ENCODE measurements at regions not wholly inside any gene's neighbourhood (a gene's known extent, or its start where the extent isn't known, plus 50 kb on each side); places are given as distances from the start of the nearest gene placed in this dataset.
A peak's percentile ranks its signal among the peaks of the same experiment; 100 is the strongest.
"Not testable (repeated sequence)": the region's sequence is repeated elsewhere in the genome, so short reads cannot be mapped to it uniquely, and the experiment has no call there.

- no peak overlapping the region for H3K27ac ChIP-seq (ENCODE audit: low read length)
- H3K27me3 ChIP-seq (ENCODE audit: control insufficient read depth, insufficient read depth, low read length) = no peaks in the 10 kb centered on the region
- 71% methylated on average over 1 of the region's 5 CpGs for WGBS (ENCODE audit: insufficient coverage, low lambda C conversion rate)
- H3K4me1 ChIP-seq (ENCODE audit: control insufficient read depth, insufficient read depth, low read length) = peaks cover 4% of the 10 kb centered on the region
- peak in 1 of 2 donors; percentile 17 for DNase-seq
- H3K36me3 ChIP-seq (ENCODE audit: control insufficient read depth, insufficient read depth, low read length) = no peaks in the 10 kb centered on the region
- peaks cover 6% of the 10 kb centered on the region for H3K9me3 ChIP-seq (ENCODE audit: control insufficient read depth, low read depth, low read length)
- no peak overlapping the region for H3K4me3 ChIP-seq (ENCODE audit: low read length)
Observed at GRCh38 chr11:56842814-56843794, 94.6 kb upstream of the OR9G4 start.

- Histone ChIP-seq H3K4me1 (ENCODE audit: control insufficient read depth, insufficient read depth, low read length) (peaks cover 4% of the 10 kb centered on the region), H3K36me3 (ENCODE audit: control insufficient read depth, insufficient read depth, low read length) (no peaks in the 10 kb centered on the region), H3K27me3 (ENCODE audit: control insufficient read depth, insufficient read depth, low read length) (no peaks in the 10 kb centered on the region), H3K4me3 (ENCODE audit: low read length) (no peak overlapping the region), H3K27ac (ENCODE audit: low read length) (no peak overlapping the region), H3K9me3 (ENCODE audit: control insufficient read depth, low read depth, low read length) (peaks cover 6% of the 10 kb centered on the region)
- peak; percentile 44 to 62 for DNase-seq
- 0% methylated on average over 3 of the region's 8 CpGs for WGBS (ENCODE audit: insufficient coverage, low lambda C conversion rate)
Observed at GRCh38 chr11:56841210-56841810, 92.8 kb upstream of the OR9G4 start.

GRCh38 chr11:56827357-56827756 lies 78.9 kb upstream of the OR9G4 start:
- H3K36me3 ChIP-seq (ENCODE audit: control insufficient read depth, insufficient read depth, low read length) = not testable (repeated sequence)
- no CpG with 5 or more reads among the region's 5 CpGs for WGBS (ENCODE audit: insufficient coverage, low lambda C conversion rate)

GRCh38 chr11:56819916-56820315 lies 71.4 kb upstream of the OR9G4 start:
- Histone ChIP-seq H3K9me3 (ENCODE audit: control insufficient read depth, low read depth, low read length) (no peaks in the 10 kb centered on the region), H3K36me3 (ENCODE audit: control insufficient read depth, insufficient read depth, low read length) (no peaks in the 10 kb centered on the region), H3K4me3 (ENCODE audit: low read length) (no peak overlapping the region), H3K4me1 (ENCODE audit: control insufficient read depth, insufficient read depth, low read length) (no peaks in the 10 kb centered on the region), H3K27me3 (ENCODE audit: control insufficient read depth, insufficient read depth, low read length) (peaks cover 8% of the 10 kb centered on the region), H3K27ac (ENCODE audit: low read length) (no peak overlapping the region)
- DNase-seq = no peak
- no CpG with 5 or more reads among the region's 2 CpGs for WGBS (ENCODE audit: insufficient coverage, low lambda C conversion rate)

More at GRCh38 chr11:56827357-56827756, 78.9 kb upstream of the OR9G4 start:
- not testable (repeated sequence) for DNase-seq; H3K27me3 ChIP-seq (ENCODE audit: control insufficient read depth, insufficient read depth, low read length); H3K4me1 ChIP-seq (ENCODE audit: control insufficient read depth, insufficient read depth, low read length); H3K27ac ChIP-seq (ENCODE audit: low read length); H3K4me3 ChIP-seq (ENCODE audit: low read length); H3K9me3 ChIP-seq (ENCODE audit: control insufficient read depth, low read depth, low read length)

GRCh38 chr11:56817661-56818060 lies 69.2 kb upstream of the OR9G4 start:
- H3K9me3 ChIP-seq (ENCODE audit: control insufficient read depth, low read depth, low read length) = no peaks in the 10 kb centered on the region
- peak; percentile 48 to 76 for DNase-seq
- no peaks in the 10 kb centered on the region for H3K36me3 ChIP-seq (ENCODE audit: control insufficient read depth, insufficient read depth, low read length)
- H3K4me3 ChIP-seq (ENCODE audit: low read length) = no peak overlapping the region
- peaks cover 8% of the 10 kb centered on the region for H3K27me3 ChIP-seq (ENCODE audit: control insufficient read depth, insufficient read depth, low read length)
- no peaks in the 10 kb centered on the region for H3K4me1 ChIP-seq (ENCODE audit: control insufficient read depth, insufficient read depth, low read length)
- H3K27ac ChIP-seq (ENCODE audit: low read length) = no peak overlapping the region
- WGBS (ENCODE audit: insufficient coverage, low lambda C conversion rate) = no CpG with 5 or more reads among the region's 3 CpGs

GRCh38 chr11:56816259-56816658 lies 67.8 kb upstream of the OR9G4 start:
- H3K27me3 ChIP-seq (ENCODE audit: control insufficient read depth, insufficient read depth, low read length) = peaks cover 8% of the 10 kb centered on the region
- H3K4me3 ChIP-seq (ENCODE audit: low read length) = no peak overlapping the region
- no peaks in the 10 kb centered on the region for H3K4me1 ChIP-seq (ENCODE audit: control insufficient read depth, insufficient read depth, low read length)
- H3K27ac ChIP-seq (ENCODE audit: low read length) = no peak overlapping the region
- no peak for DNase-seq
- H3K9me3 ChIP-seq (ENCODE audit: control insufficient read depth, low read depth, low read length) = no peaks in the 10 kb centered on the region
- WGBS (ENCODE audit: insufficient coverage, low lambda C conversion rate) = 80% methylated on average over 1 of the region's 2 CpGs
- no peaks in the 10 kb centered on the region for H3K36me3 ChIP-seq (ENCODE audit: control insufficient read depth, insufficient read depth, low read length)

DNA sequence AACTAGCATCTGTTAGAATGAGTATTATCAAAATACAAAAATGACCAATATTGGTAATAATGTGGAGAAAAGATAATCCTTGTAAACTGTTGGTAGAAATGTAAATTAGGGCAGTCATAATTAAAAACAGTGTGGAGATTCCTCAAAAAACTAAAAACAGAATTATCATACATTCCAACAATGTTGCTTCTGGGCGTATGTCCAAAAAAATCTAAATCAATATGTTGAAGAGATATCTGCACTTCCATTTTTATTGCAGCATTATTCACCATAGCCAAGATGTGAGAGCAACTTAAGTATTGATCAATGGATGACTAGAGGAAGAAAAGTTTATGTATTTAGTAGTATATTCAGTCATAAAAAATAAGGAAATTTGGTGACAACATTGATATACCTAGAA lies 59.8 kb upstream of the OR9G4 start:
- Histone ChIP-seq H3K36me3 (ENCODE audit: control insufficient read depth, insufficient read depth, low read length) (no peaks in the 10 kb centered on the region), H3K9me3 (ENCODE audit: control insufficient read depth, low read depth, low read length) (no peaks in the 10 kb centered on the region), H3K27ac (ENCODE audit: low read length) (no peak overlapping the region), H3K4me1 (ENCODE audit: control insufficient read depth, insufficient read depth, low read length) (no peaks in the 10 kb centered on the region), H3K27me3 (ENCODE audit: control insufficient read depth, insufficient read depth, low read length) (no peaks in the 10 kb centered on the region), H3K4me3 (ENCODE audit: low read length) (no peak overlapping the region)
- WGBS (ENCODE audit: insufficient coverage, low lambda C conversion rate) = 100% methylated on average over 1 of the region's 1 CpG
- DNase-seq = no peak

DNA sequence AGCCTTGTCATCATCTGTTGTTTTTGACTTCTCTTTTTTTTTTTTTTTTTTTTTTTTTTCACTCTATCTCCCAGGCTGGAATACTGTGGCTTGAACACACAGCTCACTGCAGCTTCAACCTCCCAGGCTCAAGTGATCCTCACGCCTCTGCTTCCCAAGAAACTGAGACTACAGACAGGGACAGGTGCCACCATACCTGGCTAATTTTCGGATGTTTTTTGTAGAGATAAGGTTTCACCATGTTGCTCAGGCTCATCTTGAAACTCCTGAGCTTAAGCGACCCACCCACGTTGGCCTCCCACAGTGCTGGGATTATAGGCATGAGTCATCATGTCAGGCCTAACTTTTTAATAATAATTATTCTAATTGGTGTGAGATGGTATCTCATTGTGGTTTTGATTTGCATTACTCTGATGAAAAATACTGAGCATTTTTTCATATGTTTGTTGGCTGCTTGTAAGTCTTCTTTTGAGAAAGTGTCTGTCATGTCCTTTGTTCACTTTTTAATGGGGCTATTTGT lies 51.3 kb upstream of the OR9G4 start:
- no peak for DNase-seq
- Histone ChIP-seq H3K4me1 (ENCODE audit: control insufficient read depth, insufficient read depth, low read length) (no peaks in the 10 kb centered on the region), H3K27ac (ENCODE audit: low read length) (no peak overlapping the region), H3K9me3 (ENCODE audit: control insufficient read depth, low read depth, low read length) (no peaks in the 10 kb centered on the region), H3K27me3 (ENCODE audit: control insufficient read depth, insufficient read depth, low read length) (no peaks in the 10 kb centered on the region), H3K36me3 (ENCODE audit: control insufficient read depth, insufficient read depth, low read length) (no peaks in the 10 kb centered on the region), H3K4me3 (ENCODE audit: low read length) (no peak overlapping the region)
- WGBS (ENCODE audit: insufficient coverage, low lambda C conversion rate) = 100% methylated on average over 2 of the region's 4 CpGs

All from large intestine (tissue), 3 donors.